ENCODE measurements at regions not wholly inside any gene's neighbourhood (a gene's known extent, or its start where the extent isn't known, plus 50 kb on each side); places are given as distances from the start of the nearest gene placed in this dataset.

- no peak for TF ChIP-seq CTCF (IDR thresholded peaks at IDR 0.05; ENCODE audit: low read depth, low read length)
- no peaks in the 10 kb centered on the region for H3K27me3 ChIP-seq (ENCODE audit: control insufficient read depth, insufficient read depth, low read length)
- ChIA-PET POLR2A (no interaction called here), CTCF (no interaction called here)
- no peak overlapping the region for H3K27ac ChIP-seq (ENCODE audit: low read depth, low read length)
- no peak overlapping the region for H3K4me3 ChIP-seq (ENCODE audit: low read depth, low read length)
- no peaks in the 10 kb centered on the region for H3K9me3 ChIP-seq (ENCODE audit: control insufficient read depth, insufficient read depth, low read length)
- no peak for DNase-seq (ENCODE audit: low read depth, low spot score)
These were observed 62.0 kb upstream of the TENT5A start for GRCh38 chr6:81814370-81815076.

GRCh38 chr6:81813305-81813704 is 60.8 kb upstream of the TENT5A start:
- POLR2A ChIA-PET, result no interaction called here
- Histone ChIP-seq H3K27me3 (ENCODE audit: control insufficient read depth, insufficient read depth, low read length) (no peaks in the 10 kb centered on the region), H3K9me3 (ENCODE audit: control insufficient read depth, insufficient read depth, low read length) (no peaks in the 10 kb centered on the region), H3K4me3 (ENCODE audit: low read depth, low read length) (no peak overlapping the region), H3K27ac (ENCODE audit: low read depth, low read length) (no peak overlapping the region)
- no peak for TF ChIP-seq CTCF (IDR thresholded peaks at IDR 0.05; ENCODE audit: low read depth, low read length)
- CTCF ChIA-PET, result interaction anchor here (0.6 kb wide), 1 partner anchor 1363 kb away, joined by 3 read pairs; no protein-coding TSS in a partner anchor
- DNase-seq (ENCODE audit: low read depth, low spot score), result no peak

GRCh38 chr6:81812401-81812800 is 59.9 kb upstream of the TENT5A start:
- H3K27ac ChIP-seq (ENCODE audit: low read depth, low read length), result no peak overlapping the region
- ChIA-PET CTCF (no interaction called here), POLR2A (no interaction called here)
- H3K9me3 ChIP-seq (ENCODE audit: control insufficient read depth, insufficient read depth, low read length), result no peaks in the 10 kb centered on the region
- no peak for DNase-seq (ENCODE audit: low read depth, low spot score)
- no peak overlapping the region for H3K4me3 ChIP-seq (ENCODE audit: low read depth, low read length)
- TF ChIP-seq CTCF (IDR thresholded peaks at IDR 0.05; ENCODE audit: low read depth, low read length), result no peak
- no peaks in the 10 kb centered on the region for H3K27me3 ChIP-seq (ENCODE audit: control insufficient read depth, insufficient read depth, low read length)

GRCh38 chr6:81808851-81809570 is 56.5 kb upstream of the TENT5A start:
- Histone ChIP-seq H3K4me3 (ENCODE audit: low read depth, low read length) (no peak overlapping the region), H3K27me3 (ENCODE audit: control insufficient read depth, insufficient read depth, low read length) (no peaks in the 10 kb centered on the region), H3K9me3 (ENCODE audit: control insufficient read depth, insufficient read depth, low read length) (no peaks in the 10 kb centered on the region), H3K27ac (ENCODE audit: low read depth, low read length) (no peak overlapping the region)
- DNase-seq (ENCODE audit: low read depth, low spot score), result no peak
- ChIA-PET CTCF (interaction anchor here (0.6 kb wide), 1 partner anchor 1717 kb away, joined by 3 read pairs; no protein-coding TSS in a partner anchor), POLR2A (no interaction called here)
- no peak for TF ChIP-seq CTCF (IDR thresholded peaks at IDR 0.05; ENCODE audit: low read depth, low read length)

Measured in AG04450 (cell line).